H1 (cell line): ENCODE measurements at regions not wholly inside any gene's neighbourhood (a gene's known extent, or its start where the extent isn't known, plus 50 kb on each side); places are given as distances from the start of the nearest gene placed in this dataset.

Experiments used
- CTCF ChIA-PET: fragments of 300-600 bp; sonication (Branson Sonifier 250); formaldehyde crosslinking; loops from one replicate; lab custom pipeline; 2021; ENCODE audit not compliant: partially characterized antibody; lab: Charles Lee
- POLR2A ChIA-PET: fragments of 300-600 bp; sonication (Branson Sonifier 250); formaldehyde crosslinking; loops from one replicate; lab custom pipeline; 2021; ENCODE audit warnings: inconsistent platforms; ENCODE audit not compliant: partially characterized antibody; lab: Charles Lee
- DNase-seq, 2 experiments: peaks; one replicate each; pipeline versions ENCODE4 v3.0.0 to v3.0.0-alpha.2; 2010 to 2022; ENCODE audit warnings: low spot score in 2 of 2, low read depth in 1 of 2, mixed read lengths in 1 of 2
- FAIRE-seq: peaks from 2 replicates; lab custom pipeline; 2011; peaks lifted over from hg19 to GRCh38; lab: Jason Lieb, UNC
- H2AFZ ChIP-seq: 2 replicates; pipeline ENCODE4 v1.8.1; 2012; ENCODE audit warnings: low read length, inconsistent platforms
- H2AK5ac ChIP-seq: 2 replicates; pipeline ENCODE4 v1.6.1; 2013; ENCODE audit warnings: low read depth, low read length
- H2BK120ac ChIP-seq: replicated peaks from 2 replicates; pipeline ENCODE3; 2013; ENCODE audit warnings: low read depth, low read length, inconsistent platforms
- H2BK12ac ChIP-seq: 2 replicates; pipeline ENCODE4 v1.6.1; 2013; ENCODE audit warnings: low read depth, low read length
- H2BK15ac ChIP-seq: 2 replicates; pipeline ENCODE4 v1.6.1; 2013; ENCODE audit warnings: low read length
- H2BK20ac ChIP-seq: 2 replicates; pipeline ENCODE4 v1.6.1; 2013; ENCODE audit warnings: low read length
- H2BK5ac ChIP-seq: 2 replicates; pipeline ENCODE4 v1.6.1; 2013; ENCODE audit warnings: low read depth, low read length
- H3K14ac ChIP-seq: 2 replicates; pipeline ENCODE4 v1.6.1; 2013; ENCODE audit warnings: inconsistent platforms; ENCODE audit not compliant: insufficient read length
- H3K18ac ChIP-seq: 2 replicates; pipeline ENCODE4 v1.6.1; 2013; ENCODE audit warnings: low read length; ENCODE audit errors: extremely low read depth
- H3K23ac ChIP-seq: 2 replicates; pipeline ENCODE4 v1.6.1; 2013; ENCODE audit warnings: inconsistent platforms; ENCODE audit not compliant: insufficient read length
- H3K23me2 ChIP-seq: 2 replicates; pipeline ENCODE4 v1.6.1; 2013; ENCODE audit warnings: low read depth, low read length
- H3K27ac ChIP-seq: 2 replicates; pipeline ENCODE4 v1.6.1; 2011; ENCODE audit warnings: low read depth, low read length, inconsistent platforms
- H3K27me3 ChIP-seq, 4 experiments: replicated peaks in 1 of 4; 1 replicate in 1 of 4; 2 replicates in 3 of 4; pipeline versions ENCODE4 v1.6.1 to v1.8.1; 2011 to 2013; ENCODE audit warnings: low read length in 3 of 4, mild to moderate bottlenecking in 3 of 4, inconsistent platforms in 2 of 4, mixed read lengths in 2 of 4, moderate library complexity in 1 of 4; ENCODE audit not compliant: control insufficient read depth in 3 of 4, insufficient read depth in 3 of 4; ENCODE audit errors: extremely low read depth in 1 of 4
- H3K36me3 ChIP-seq, 4 experiments: 2 replicates each; pipeline versions ENCODE4 v1.6.1 to v1.8.1; 2011 to 2013; ENCODE audit warnings: mild to moderate bottlenecking in 4 of 4, low read length in 3 of 4, moderate library complexity in 2 of 4, control low read depth in 1 of 4, inconsistent platforms in 1 of 4; ENCODE audit not compliant: insufficient read depth in 4 of 4, control insufficient read depth in 2 of 4
- H3K4ac ChIP-seq: replicated peaks from 2 replicates; pipeline ENCODE3; 2013; ENCODE audit warnings: low read length, low read depth, mixed read lengths, inconsistent platforms; ENCODE audit not compliant: insufficient read length
- H3K4me1 ChIP-seq, 4 experiments: replicated peaks in 1 of 4; 1 replicate in 1 of 4; 2 replicates in 3 of 4; pipeline versions ENCODE4 v1.6.1 to v1.8.1; 2011 to 2013; ENCODE audit warnings: low read length in 3 of 4, inconsistent platforms in 2 of 4, mixed read lengths in 1 of 4; ENCODE audit not compliant: insufficient read depth in 4 of 4, control insufficient read depth in 3 of 4
- H3K4me2 ChIP-seq, 2 experiments: 2 replicates each; pipeline versions ENCODE4 v1.6.1 to v1.8.1; 2011 to 2013; ENCODE audit warnings: low read depth in 2 of 2, low read length in 2 of 2, control low read depth in 1 of 2, inconsistent platforms in 1 of 2, mild to moderate bottlenecking in 1 of 2; ENCODE audit not compliant: insufficient read depth in 1 of 2
- H3K4me3 ChIP-seq, 4 experiments: fragments of 200-600, 300-600 bp in 1 of 4; sonication (generic), shearing (Covaris generic), sonication (Bioruptor Twin) in 1 of 4; 2 replicates each; pipeline versions ENCODE4 v1.5.1 to v1.8.1; 2011 to 2016; ENCODE audit warnings: low read length in 4 of 4, low read depth in 3 of 4, control low read depth in 2 of 4, inconsistent platforms in 2 of 4, mild to moderate bottlenecking in 2 of 4, mixed read lengths in 1 of 4, moderate library complexity in 1 of 4; ENCODE audit not compliant: insufficient read depth in 2 of 4; ENCODE audit errors: extremely low read depth in 1 of 4
- H3K56ac ChIP-seq: replicated peaks from 2 replicates; pipeline ENCODE3; 2013; ENCODE audit warnings: low read depth, mild to moderate bottlenecking, mixed read lengths, low read length, inconsistent platforms; ENCODE audit not compliant: insufficient read length
- H3K79me1 ChIP-seq: 2 replicates; pipeline ENCODE4 v1.6.1; 2013; ENCODE audit warnings: low read depth, low read length, control low read depth
- H3K79me2 ChIP-seq, 2 experiments: 2 replicates each; pipeline versions ENCODE4 v1.6.1 to v1.8.1; 2012 to 2013; ENCODE audit warnings: low read length in 2 of 2, mild to moderate bottlenecking in 2 of 2, inconsistent platforms in 1 of 2; ENCODE audit not compliant: insufficient read depth in 2 of 2, control insufficient read depth in 1 of 2
- H3K9ac ChIP-seq, 4 experiments: replicated peaks in 1 of 4; 1 replicate in 1 of 4; 2 replicates in 3 of 4; pipeline versions ENCODE4 v1.6.1 to v1.8.1; 2011 to 2013; ENCODE audit warnings: low read depth in 3 of 4, low read length in 3 of 4, control low read depth in 2 of 4, mild to moderate bottlenecking in 2 of 4, moderate library complexity in 2 of 4, inconsistent platforms in 1 of 4; ENCODE audit errors: extremely low read depth in 1 of 4
- H3K9me3 ChIP-seq, 2 experiments: 2 replicates each; pipeline versions ENCODE4 v1.6.1 to v1.8.1; 2012 to 2013; ENCODE audit warnings: mild to moderate bottlenecking in 2 of 2, moderate library complexity in 2 of 2, control low read depth in 1 of 2, inconsistent platforms in 1 of 2, low read depth in 1 of 2, low read length in 1 of 2, mixed read lengths in 1 of 2; ENCODE audit not compliant: insufficient read depth in 2 of 2
- H4K20me1 ChIP-seq, 2 experiments: replicated peaks in 1 of 2; 2 replicates each; pipeline versions ENCODE3 to v1.8.1; 2011 to 2013; ENCODE audit warnings: inconsistent platforms in 2 of 2, low read length in 2 of 2, mild to moderate bottlenecking in 1 of 2; ENCODE audit not compliant: insufficient read depth in 2 of 2, control insufficient read depth in 1 of 2
- H4K5ac ChIP-seq: 2 replicates; pipeline ENCODE4 v1.6.1; 2013; ENCODE audit warnings: low read length, low read depth, mixed read lengths, inconsistent platforms; ENCODE audit not compliant: insufficient read length
- H4K8ac ChIP-seq: 2 replicates; pipeline ENCODE4 v1.8.0; 2013; ENCODE audit warnings: mild to moderate bottlenecking, moderate library complexity, low read length, inconsistent platforms; ENCODE audit not compliant: insufficient read depth; ENCODE audit errors: extremely low read depth
- H4K91ac ChIP-seq: replicated peaks from 2 replicates; pipeline ENCODE3; 2013; ENCODE audit warnings: low read length, mixed read lengths, inconsistent platforms; ENCODE audit not compliant: insufficient read length
- ATF3 ChIP-seq: IDR thresholded peaks from 2 replicates; pipeline ENCODE4 v1.6.1; 2011; ENCODE audit warnings: low read depth, mild to moderate bottlenecking, low read length; ENCODE audit not compliant: insufficient read depth
- CBX8 ChIP-seq: fragments of 300-800, 300-1000 bp; sonication (generic); IDR thresholded peaks from 2 replicates; pipeline ENCODE4 v1.7.1; 2016; ENCODE audit warnings: low read depth, low read length, borderline replicate concordance
- CTBP2 ChIP-seq: IDR thresholded peaks from 2 replicates; pipeline ENCODE4 v1.7.0; 2011; ENCODE audit warnings: borderline replicate concordance, mild to moderate bottlenecking, moderate library complexity, mixed read lengths, low read length; ENCODE audit not compliant: insufficient read depth, insufficient read length
- CTCF ChIP-seq, 3 experiments: IDR thresholded peaks; 1 replicate in 2 of 3; 2 replicates in 1 of 3; pipeline versions ENCODE4 v1.5.1 to v1.6.1; 2011; ENCODE audit warnings: low read length in 3 of 3, mild to moderate bottlenecking in 3 of 3, inconsistent platforms in 2 of 3, low read depth in 1 of 3, moderate library complexity in 1 of 3; ENCODE audit not compliant: insufficient read depth in 1 of 3; ENCODE audit errors: control extremely low read depth in 1 of 3
- EGR1 ChIP-seq: IDR thresholded peaks from 2 replicates; pipeline ENCODE4 v1.6.1; 2011; ENCODE audit warnings: low read depth, low read length, borderline replicate concordance
- JUN ChIP-seq: IDR thresholded peaks from 2 replicates; pipeline ENCODE4 v1.6.1; 2011; ENCODE audit warnings: low read depth, mild to moderate bottlenecking, improper control_type of control experiment, low read length
- POU5F1 ChIP-seq: IDR thresholded peaks from 2 replicates; pipeline ENCODE4 v1.6.1; 2011; ENCODE audit warnings: low read depth, mild to moderate bottlenecking, low read length, moderate library complexity
- SIX5 ChIP-seq: IDR thresholded peaks from 2 replicates; pipeline ENCODE4 v1.6.1; 2011; ENCODE audit warnings: mild to moderate bottlenecking, low read depth, low read length
- TAF1 ChIP-seq: IDR thresholded peaks from 2 replicates; pipeline ENCODE4 v1.6.1; 2011; ENCODE audit warnings: mild to moderate bottlenecking, low read depth, low read length
- WGBS, 2 experiments: shearing (Covaris generic) in 1 of 2; methylation state at CpG; one replicate each; pipeline versions ENCODE4 v1.1.6 to v1.1.7; 2013 to 2015; ENCODE audit warnings: low lambda C conversion rate in 2 of 2, mixed read lengths in 2 of 2, inconsistent platforms in 1 of 2, low coverage in 1 of 2, missing lambda C conversion rate in 1 of 2; ENCODE audit not compliant: insufficient replicate concordance in 2 of 2, insufficient coverage in 1 of 2, insufficient read length in 1 of 2; ENCODE audit errors: extremely low coverage in 1 of 2, missing lambda C conversion rate in 1 of 2; 5-methylcytosine and 5-hydroxymethylcytosine counted together

DNA sequence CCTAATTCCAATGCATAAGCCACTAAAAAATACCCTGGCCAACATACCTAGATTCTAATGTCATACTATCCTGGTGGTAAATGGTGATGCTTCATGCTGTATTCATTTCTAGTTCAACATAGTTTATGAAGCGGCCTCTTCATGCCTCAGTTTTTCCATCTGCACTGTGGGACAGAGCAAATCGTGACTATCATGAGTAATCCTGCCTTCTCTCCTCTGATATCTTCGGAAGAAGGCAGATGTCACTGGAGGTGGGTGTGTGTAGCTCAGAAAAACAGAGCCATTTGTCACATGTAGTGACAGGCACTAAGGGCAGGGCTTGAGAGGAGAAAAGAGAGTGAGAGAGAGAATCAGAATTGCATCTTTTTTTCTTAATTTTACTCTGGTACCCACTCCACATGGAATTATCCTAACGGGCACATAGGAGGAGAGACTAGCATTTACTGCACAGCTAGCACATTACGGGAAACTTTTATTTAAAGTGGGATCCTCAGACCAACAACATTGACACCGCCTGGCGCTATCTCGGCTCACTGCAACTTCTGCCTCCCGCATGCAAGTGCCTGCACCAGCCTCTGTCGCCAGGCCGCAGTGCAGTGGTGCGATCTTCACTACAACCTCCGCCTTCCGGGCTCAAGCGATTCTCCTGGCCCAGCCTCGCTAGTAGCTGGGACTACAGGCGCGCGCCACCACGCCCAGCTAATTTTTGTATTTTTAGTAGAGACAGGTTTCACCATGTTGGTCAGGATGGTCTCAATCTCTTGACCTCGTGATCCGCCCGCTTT lies 78.4 kb upstream of the KCNA3 start:
- CTCF ChIA-PET, result interaction anchor here (5.7 kb wide), 1 partner anchor 12 kb away, joined by 43 read pairs; no protein-coding TSS in a partner anchor
- Histone ChIP-seq H3K27me3 (no peaks in the 10 kb centered on the region), H3K4me1 (peaks cover 0 to 22% (median 19%) of the 10 kb centered on the region in 4 experiments; a peak in 5 of 7 replicates)
- TF ChIP-seq EGR1, result no peak
- no peak for TF ChIP-seq POU5F1
- no peak for TF ChIP-seq SIX5
- no peak for TF ChIP-seq ATF3
- TF ChIP-seq JUN, result no peak
- TF ChIP-seq CTCF (IDR thresholded peaks at IDR 0.05; ENCODE audit: control extremely low read depth in 1 of 3, insufficient read depth in 1 of 3, low read depth in 1 of 3, low read length in 3 of 3), result no peak
- TF ChIP-seq TAF1, result no peak
- no peak for TF ChIP-seq CTBP2
- no peak for TF ChIP-seq CBX8

More for the DNA sequence above, 78.4 kb upstream of the KCNA3 start:
- Histone ChIP-seq H2BK120ac (peak overlapping the region; percentile 57), H3K79me2 (no peaks in the 10 kb centered on the region), H3K56ac (no peak overlapping the region), H2BK20ac (peak overlapping the region; percentile 72; the same call in 1 of the 2 replicates), H3K4me3 (no peak overlapping the region), H3K36me3 (no peaks in the 10 kb centered on the region), H4K5ac (no peak overlapping the region), H4K20me1 (no peaks in the 10 kb centered on the region), H2BK15ac (no peak overlapping the region), H3K23me2 (no peaks in the 10 kb centered on the region), H2BK12ac (peak overlapping the region; percentile 62; the same call in 1 of the 2 replicates), H4K8ac (no peak overlapping the region), H3K9ac (no peak overlapping the region), H3K4me2 (peak overlapping the region in 1 of 2 experiments; percentile 16; a peak in 1 of 4 replicates), H3K14ac (no peak overlapping the region), H3K18ac (no peak overlapping the region; the same call in 1 of the 2 replicates), H2BK5ac (no peak overlapping the region; the same call in 1 of the 2 replicates), H3K4ac (no peak overlapping the region), H3K27ac (no peak overlapping the region), H2AK5ac (no peak overlapping the region), H3K23ac (no peak overlapping the region), H3K79me1 (no peaks in the 10 kb centered on the region), H4K91ac (peak overlapping the region; percentile 6), H2AFZ (no peak overlapping the region), H3K9me3 (no peaks in the 10 kb centered on the region)
- 90% methylated on average over 21 of the region's 23 CpGs; no CpG with 5 or more reads in 1 of the 2 experiments for WGBS, 2 experiments
- DNase-seq, result no peak
- no peak for FAIRE-seq
- POLR2A ChIA-PET, result no interaction called here
